Prostate gland (tissue), 2 donors: ENCODE measurements at regions not wholly inside any gene's neighbourhood (a gene's known extent, or its start where the extent isn't known, plus 50 kb on each side); places are given as distances from the start of the nearest gene placed in this dataset.

Experiments
- CTCF ChIP-seq, 4 experiments: fragments of 200-600 bp in 2 of 4; fragments of 450-650 bp in 2 of 4; sonication (generic) in 2 of 4; IDR thresholded peaks; 1 replicate in 3 of 4; 2 replicates in 1 of 4; pipeline ENCODE4 v1.5.1; 2016 to 2019; ENCODE audit warnings: antibody characterized with exemption in 4 of 4, mild to moderate bottlenecking in 2 of 4, moderate library complexity in 2 of 4
- POLR2A ChIP-seq: fragments of 450-650 bp; IDR thresholded peaks from one replicate; pipeline ENCODE4 v1.6.1; 2016; ENCODE audit warnings: antibody characterized with exemption, mild to moderate bottlenecking
- POLR2AphosphoS5 ChIP-seq: sonication (generic); formaldehyde crosslinking; IDR thresholded peaks from one replicate; pipeline ENCODE4 v1.6.1; 2017; ENCODE audit warnings: antibody characterized with exemption

GRCh38 chr16:51988977-51989376, 558.0 kb downstream of the TOX3 start:
- TF ChIP-seq POLR2A (no peak), CTCF (IDR thresholded peaks at IDR 0.05) (no peak), POLR2AphosphoS5 (no peak)
